ENCODE measurements at regions not wholly inside any gene's neighbourhood (a gene's known extent, or its start where the extent isn't known, plus 50 kb on each side); places are given as distances from the start of the nearest gene placed in this dataset.

DNA sequence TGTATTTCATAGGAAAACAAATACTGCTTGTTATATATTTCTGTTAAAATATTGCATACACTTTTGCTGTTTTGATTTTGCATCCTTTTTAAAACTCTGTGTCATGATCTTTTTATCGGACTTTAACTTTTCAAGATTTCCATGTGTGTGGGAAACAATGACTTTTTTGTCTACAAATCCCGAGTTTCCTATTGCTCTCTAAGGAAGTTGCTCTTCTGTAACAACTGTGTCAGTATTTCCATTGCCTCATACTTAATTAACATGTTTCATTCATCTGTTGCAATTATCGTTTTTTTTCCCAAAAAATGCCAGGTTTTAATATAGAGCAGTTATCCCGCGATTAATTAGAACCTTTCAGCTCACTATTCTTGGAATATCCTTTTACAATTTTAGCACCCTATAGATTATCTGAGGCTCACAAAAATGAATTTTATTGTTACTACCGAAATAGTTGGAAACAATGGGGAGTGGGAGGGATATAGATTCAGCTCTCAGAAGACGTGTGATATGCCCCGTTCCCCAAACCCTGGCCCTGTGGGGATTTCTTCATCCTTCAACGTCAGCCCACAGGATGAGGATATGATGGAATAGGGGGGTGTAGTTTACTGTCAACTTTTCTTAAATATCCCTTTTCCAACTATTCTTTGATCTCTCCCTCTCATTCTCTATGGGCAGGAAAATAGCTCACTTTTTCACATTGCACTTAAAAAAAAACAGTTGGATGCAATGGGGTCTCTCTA, 297.6 kb upstream of the IGFBP3 start:
- TF ChIP-seq, protein P1, sequence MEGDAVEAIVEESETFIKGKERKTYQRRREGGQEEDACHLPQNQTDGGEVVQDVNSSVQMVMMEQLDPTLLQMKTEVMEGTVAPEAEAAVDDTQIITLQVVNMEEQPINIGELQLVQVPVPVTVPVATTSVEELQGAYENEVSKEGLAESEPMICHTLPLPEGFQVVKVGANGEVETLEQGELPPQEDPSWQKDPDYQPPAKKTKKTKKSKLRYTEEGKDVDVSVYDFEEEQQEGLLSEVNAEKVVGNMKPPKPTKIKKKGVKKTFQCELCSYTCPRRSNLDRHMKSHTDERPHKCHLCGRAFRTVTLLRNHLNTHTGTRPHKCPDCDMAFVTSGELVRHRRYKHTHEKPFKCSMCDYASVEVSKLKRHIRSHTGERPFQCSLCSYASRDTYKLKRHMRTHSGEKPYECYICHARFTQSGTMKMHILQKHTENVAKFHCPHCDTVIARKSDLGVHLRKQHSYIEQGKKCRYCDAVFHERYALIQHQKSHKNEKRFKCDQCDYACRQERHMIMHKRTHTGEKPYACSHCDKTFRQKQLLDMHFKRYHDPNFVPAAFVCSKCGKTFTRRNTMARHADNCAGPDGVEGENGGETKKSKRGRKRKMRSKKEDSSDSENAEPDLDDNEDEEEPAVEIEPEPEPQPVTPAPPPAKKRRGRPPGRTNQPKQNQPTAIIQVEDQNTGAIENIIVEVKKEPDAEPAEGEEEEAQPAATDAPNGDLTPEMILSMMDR (IDR thresholded peaks at IDR 0.05; ENCODE audit: low read depth, low read length) = no peak
- TF ChIP-seq POLR2A (IDR thresholded peaks at IDR 0.05; ENCODE audit: extremely low read depth, insufficient read length) = no peak
- TF ChIP-seq, protein P2, sequence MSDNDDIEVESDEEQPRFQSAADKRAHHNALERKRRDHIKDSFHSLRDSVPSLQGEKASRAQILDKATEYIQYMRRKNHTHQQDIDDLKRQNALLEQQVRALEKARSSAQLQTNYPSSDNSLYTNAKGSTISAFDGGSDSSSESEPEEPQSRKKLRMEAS (IDR thresholded peaks at IDR 0.05; ENCODE audit: low read depth, low read length) = no peak
